Adrenal gland (tissue), 5 donors: ENCODE measurements at regions not wholly inside any gene's neighbourhood (a gene's known extent, or its start where the extent isn't known, plus 50 kb on each side); places are given as distances from the start of the nearest gene placed in this dataset.

Experiments used
- POLR2A ChIP-seq, 2 donors: fragments of 450-650 bp; IDR thresholded peaks; one replicate each; pipeline ENCODE4 v1.6.1; 2017; ENCODE audit warnings: antibody characterized with exemption in 2 of 2, mild to moderate bottlenecking in 2 of 2, moderate library complexity in 1 of 2
- TF ChIP-seq, protein P1 (sequence below), 6 experiments: fragments of 450-650 bp in 4 of 6; fragments of 200-600 bp in 2 of 6; sonication (generic) in 1 of 6; IDR thresholded peaks; 1 replicate in 5 of 6; 2 replicates in 1 of 6; pipeline versions ENCODE4 v1.5.1 to v1.8.0; 2016 to 2021; ENCODE audit warnings: antibody characterized with exemption in 6 of 6, mild to moderate bottlenecking in 2 of 6, moderate library complexity in 1 of 6
- donor health status: DM: no; HTN: no; CAD: no.

DNA sequence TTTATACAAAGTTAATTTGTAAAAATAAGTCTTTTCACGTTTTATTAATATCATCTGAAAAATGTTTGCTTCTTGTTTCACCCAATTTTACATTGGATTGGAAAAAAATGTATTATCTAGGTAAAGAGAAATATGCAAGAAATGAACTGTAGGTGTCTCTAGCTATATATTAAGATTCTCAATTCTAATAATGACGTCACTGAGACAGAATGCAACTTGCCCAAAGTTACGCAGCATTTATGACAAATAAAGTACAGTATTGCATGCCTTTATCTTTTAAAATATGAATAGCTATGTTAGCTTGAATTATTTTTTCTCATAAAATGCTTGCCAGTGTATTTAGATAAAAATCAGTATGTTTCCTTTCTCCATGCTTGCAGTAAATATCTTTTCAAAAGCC lies 728.8 kb downstream of the RERGL start:
- TF ChIP-seq, protein P1, sequence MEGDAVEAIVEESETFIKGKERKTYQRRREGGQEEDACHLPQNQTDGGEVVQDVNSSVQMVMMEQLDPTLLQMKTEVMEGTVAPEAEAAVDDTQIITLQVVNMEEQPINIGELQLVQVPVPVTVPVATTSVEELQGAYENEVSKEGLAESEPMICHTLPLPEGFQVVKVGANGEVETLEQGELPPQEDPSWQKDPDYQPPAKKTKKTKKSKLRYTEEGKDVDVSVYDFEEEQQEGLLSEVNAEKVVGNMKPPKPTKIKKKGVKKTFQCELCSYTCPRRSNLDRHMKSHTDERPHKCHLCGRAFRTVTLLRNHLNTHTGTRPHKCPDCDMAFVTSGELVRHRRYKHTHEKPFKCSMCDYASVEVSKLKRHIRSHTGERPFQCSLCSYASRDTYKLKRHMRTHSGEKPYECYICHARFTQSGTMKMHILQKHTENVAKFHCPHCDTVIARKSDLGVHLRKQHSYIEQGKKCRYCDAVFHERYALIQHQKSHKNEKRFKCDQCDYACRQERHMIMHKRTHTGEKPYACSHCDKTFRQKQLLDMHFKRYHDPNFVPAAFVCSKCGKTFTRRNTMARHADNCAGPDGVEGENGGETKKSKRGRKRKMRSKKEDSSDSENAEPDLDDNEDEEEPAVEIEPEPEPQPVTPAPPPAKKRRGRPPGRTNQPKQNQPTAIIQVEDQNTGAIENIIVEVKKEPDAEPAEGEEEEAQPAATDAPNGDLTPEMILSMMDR (IDR thresholded peaks at IDR 0.05), result no peak
- TF ChIP-seq POLR2A (IDR thresholded peaks at IDR 0.05), result no peak
